GM12878 (cell line): ENCODE measurements at regions not wholly inside any gene's neighbourhood (a gene's known extent, or its start where the extent isn't known, plus 50 kb on each side); places are given as distances from the start of the nearest gene placed in this dataset.

Source experiments
- ATAC-seq: fragments of 200-7000 bp; cut with Tn5 transposase; 3 replicates; pipeline ENCODE4 v1.9.1; 2020; ENCODE audit warnings: mild to moderate bottlenecking, moderate library complexity
- BruUV-seq: library from RNA; stranded (reverse); fragments of 400-500 nt; replicated peaks from 2 replicates; lab custom pipeline; 2021; lab: Mats Ljungman, UMichigan
- CTCF ChIA-PET: fragments of 300-600 bp; sonication (Branson Sonifier 250); formaldehyde crosslinking; extraction: SDS; loops from one replicate; lab custom pipeline; 2021; ENCODE audit warnings: inconsistent platforms; lab: Yijun Ruan, JAX
- POLR2A ChIA-PET: fragments of 350-600 bp; formaldehyde crosslinking; extraction: SDS; loops from one replicate; lab custom pipeline; 2021; ENCODE audit warnings: inconsistent platforms; lab: Charles Lee
- RAD21 ChIA-PET: fragments of 300-600 bp; sonication (Branson Sonifier 250); formaldehyde crosslinking; loops from one replicate; lab custom pipeline; 2023; ENCODE audit warnings: antibody characterized with exemption; ENCODE audit not compliant: unreplicated experiment; lab: Charles Lee
- SMC1A ChIA-PET: fragments of 300-600 bp; sonication (Branson Sonifier 250); formaldehyde crosslinking; loops from one replicate; lab custom pipeline; 2023; ENCODE audit not compliant: unreplicated experiment, uncharacterized antibody; lab: Charles Lee
- DNase-seq: peaks from one replicate; pipeline ENCODE4 v3.0.0-alpha.2; 2011; ENCODE audit warnings: low read depth, low spot score
- FAIRE-seq: peaks from 3 replicates; lab custom pipeline; 2011; peaks lifted over from hg19 to GRCh38; lab: Jason Lieb, UNC
- H2AFZ ChIP-seq: 2 replicates; pipeline ENCODE4 v1.6.0; 2011; ENCODE audit warnings: low read depth, low read length, control low read depth; ENCODE audit not compliant: control insufficient read depth
- H3K27ac ChIP-seq: 2 replicates; pipeline ENCODE4 v1.5.1; 2011; ENCODE audit warnings: control low read depth; ENCODE audit not compliant: control insufficient read depth, insufficient read depth
- H3K27me3 ChIP-seq, 2 experiments: replicated peaks in 1 of 2; 2 replicates each; pipeline versions ENCODE4 v1.6.0 to v1.6.1; 2011; ENCODE audit warnings: low read length in 1 of 2; ENCODE audit not compliant: control insufficient read depth in 2 of 2, insufficient read depth in 2 of 2
- H3K36me3 ChIP-seq, 2 experiments: 2 replicates each; pipeline ENCODE4 v1.5.1; 2011; ENCODE audit warnings: low read length in 1 of 2; ENCODE audit not compliant: control insufficient read depth in 2 of 2, insufficient read depth in 2 of 2
- H3K4me1 ChIP-seq: 2 replicates; pipeline ENCODE4 v1.6.1; 2011; ENCODE audit warnings: mild to moderate bottlenecking, low read length, moderate library complexity, mixed read lengths; ENCODE audit not compliant: control insufficient read depth, insufficient read depth
- H3K4me2 ChIP-seq: 2 replicates; pipeline ENCODE4 v1.6.0; 2011; ENCODE audit warnings: control low read depth; ENCODE audit not compliant: control insufficient read depth, insufficient read depth
- H3K4me3 ChIP-seq: fragments of 200-600 bp; sonication (generic); 2 replicates; pipeline ENCODE4 v1.5.1; 2016
- H3K79me2 ChIP-seq: 2 replicates; pipeline ENCODE4 v1.6.0; 2011; ENCODE audit warnings: low read length; ENCODE audit not compliant: control insufficient read depth, insufficient read depth
- H3K9ac ChIP-seq: 2 replicates; pipeline ENCODE4 v1.8.0; 2011; ENCODE audit warnings: low read length, control low read depth, mixed read lengths; ENCODE audit not compliant: control insufficient read depth, insufficient read depth
- H3K9me3 ChIP-seq: replicated peaks from 3 replicates; pipeline ENCODE4 v1.5.1; 2011; ENCODE audit warnings: mild to moderate bottlenecking, low read length; ENCODE audit not compliant: control insufficient read depth, insufficient read depth
- H4K20me1 ChIP-seq: 2 replicates; pipeline ENCODE4 v1.6.0; 2011; ENCODE audit not compliant: control insufficient read depth, insufficient read depth
- BCL11A ChIP-seq: IDR thresholded peaks from 2 replicates; pipeline ENCODE4 v1.6.1; 2011; ENCODE audit warnings: low read depth, low read length
- CUX1 ChIP-seq: IDR thresholded peaks from 2 replicates; pipeline ENCODE4 v1.6.1; 2012; ENCODE audit warnings: improper control_type of control experiment, low read depth, low read length; ENCODE audit not compliant: insufficient replicate concordance
- E2F8 ChIP-seq: fragments of 450-650 bp; IDR thresholded peaks from 2 replicates; pipeline ENCODE4 v1.6.1; 2018; ENCODE audit warnings: mild to moderate bottlenecking, low read depth, moderate library complexity; ENCODE audit not compliant: partially characterized antibody
- IRF3 ChIP-seq: fragments of 450-650 bp; IDR thresholded peaks from 2 replicates; pipeline ENCODE4 v1.6.1; 2014; ENCODE audit warnings: mild to moderate bottlenecking
- IRF5 ChIP-seq: fragments of 450-650 bp; IDR thresholded peaks from 2 replicates; pipeline ENCODE4 v1.6.1; 2017; ENCODE audit warnings: borderline replicate concordance
- MAX ChIP-seq: IDR thresholded peaks from 2 replicates; pipeline ENCODE4 v1.6.1; 2012; ENCODE audit warnings: low read depth, low read length, improper control_type of control experiment
- MEF2B ChIP-seq: fragments of 450-650 bp; IDR thresholded peaks from 2 replicates; pipeline ENCODE4 v1.6.1; 2018; ENCODE audit warnings: mild to moderate bottlenecking, moderate library complexity; ENCODE audit not compliant: partially characterized antibody, poor library complexity, severe bottlenecking
- MTA2 ChIP-seq: fragments of 450-650 bp; IDR thresholded peaks from 2 replicates; pipeline ENCODE4 v1.6.1; 2016; ENCODE audit warnings: low read depth, mild to moderate bottlenecking, moderate library complexity
- MXI1 ChIP-seq: fragments of 150-350 bp; IDR thresholded peaks from 2 replicates; pipeline ENCODE4 v1.6.1; 2011; ENCODE audit warnings: low read depth, mild to moderate bottlenecking, inconsistent platforms, low read length, improper control_type of control experiment
- SRF ChIP-seq, 2 experiments: IDR thresholded peaks; 2 replicates each; pipeline ENCODE4 v1.6.1; 2011; ENCODE audit warnings: low read depth in 2 of 2, low read length in 2 of 2, mild to moderate bottlenecking in 1 of 2, moderate library complexity in 1 of 2
- STAT3 ChIP-seq: IDR thresholded peaks from 2 replicates; pipeline ENCODE4 v1.6.1; 2011; ENCODE audit warnings: low read depth, low read length, improper control_type of control experiment
- USF1 ChIP-seq: IDR thresholded peaks from 2 replicates; pipeline ENCODE4 v1.6.1; 2011; ENCODE audit warnings: borderline replicate concordance, low read depth, mild to moderate bottlenecking, moderate library complexity, mixed read lengths, low read length; ENCODE audit not compliant: insufficient read depth; ENCODE audit errors: extremely low read length
- WGBS: methylation state at CpG from one replicate; pipeline ENCODE4 v1.1.6; 2016; ENCODE audit warnings: low lambda C conversion rate; ENCODE audit not compliant: insufficient replicate concordance, insufficient coverage; ENCODE audit errors: missing lambda C conversion rate; 5-methylcytosine and 5-hydroxymethylcytosine counted together
- in situ Hi-C: fragments of 300-500 bp; cut with MboI; formaldehyde crosslinking; loops from 9 replicates; pipeline ENCODE4 v1.14.3; 2018; ENCODE audit warnings: mixed read lengths
- intact Hi-C: fragments of 100-400 bp; cut with micrococcal nuclease; formaldehyde crosslinking; loops from one replicate; pipeline ENCODE4 v1.14.2; 2022; ENCODE audit not compliant: unreplicated experiment

GRCh38 chr11:90844041-90844440 is 621.2 kb upstream of the CHORDC1 start:
- Histone ChIP-seq H3K9ac (no peak overlapping the region), H3K27ac (no peak overlapping the region), H3K4me2 (no peak overlapping the region), H2AFZ (no peak overlapping the region), H4K20me1 (no peaks in the 10 kb centered on the region), H3K9me3 (no peaks in the 10 kb centered on the region), H3K36me3 (no peaks in the 10 kb centered on the region), H3K4me1 (no peaks in the 10 kb centered on the region), H3K4me3 (no peak overlapping the region), H3K79me2 (no peaks in the 10 kb centered on the region), H3K27me3 (no peaks in the 10 kb centered on the region)
- POLR2A ChIA-PET = no interaction called here
- CTCF ChIA-PET = no interaction called here
- SMC1A ChIA-PET = no interaction called here
- WGBS = 35% methylated on average over 3 of the region's 3 CpGs
- DNase-seq = no peak
- RAD21 ChIA-PET = no interaction called here
- in situ Hi-C loops = no loop called here
- FAIRE-seq = no peak
- ATAC-seq = no peak
- intact Hi-C loops = no loop called here
- no TSS peak for BruUV-seq
- TF ChIP-seq MTA2 (no peak), MEF2B (no peak), CUX1 (no peak), SRF (IDR thresholded peaks at IDR 0.05; ENCODE audit: low read depth in 2 of 2, low read length in 2 of 2) (no peak), MXI1 (no peak), E2F8 (no peak), BCL11A (no peak), MAX (no peak), USF1 (no peak), IRF3 (no peak), IRF5 (no peak), STAT3 (no peak)
